Stomach (tissue), 4 donors: ENCODE measurements at regions not wholly inside any gene's neighbourhood (a gene's known extent, or its start where the extent isn't known, plus 50 kb on each side); places are given as distances from the start of the nearest gene placed in this dataset.

Experiments
- CTCF ChIP-seq, 7 experiments: fragments of 450-650 bp in 4 of 7; fragments of 200-600 bp in 3 of 7; sonication (generic) in 3 of 7; IDR thresholded peaks; one replicate each; pipeline ENCODE4 v1.5.1; 2016 to 2019; ENCODE audit warnings: antibody characterized with exemption in 7 of 7, control low read depth in 2 of 7, mild to moderate bottlenecking in 1 of 7
- EP300 ChIP-seq: sonication (generic); formaldehyde crosslinking; IDR thresholded peaks from one replicate; pipeline ENCODE4 v1.6.1; 2017; ENCODE audit warnings: antibody characterized with exemption
- POLR2A ChIP-seq, 4 donors: fragments of 450-650 bp; IDR thresholded peaks; one replicate each; pipeline ENCODE4 v1.6.1; 2016; ENCODE audit warnings: antibody characterized with exemption in 4 of 4, control low read depth in 2 of 4, mild to moderate bottlenecking in 1 of 4, moderate library complexity in 1 of 4

- TF ChIP-seq CTCF (IDR thresholded peaks at IDR 0.05) (no peak), POLR2A (IDR thresholded peaks at IDR 0.05) (no peak), EP300 (no peak)
These were observed 938.9 kb upstream of the ADGRL4 start for GRCh38 chr1:79945391-79945790.
